Ramos (cell line): ENCODE measurements at regions not wholly inside any gene's neighbourhood (a gene's known extent, or its start where the extent isn't known, plus 50 kb on each side); places are given as distances from the start of the nearest gene placed in this dataset.
"Not testable (repeated sequence)": the region's sequence is repeated elsewhere in the genome, so short reads cannot be mapped to it uniquely, and the experiment has no call there.

Experiments
- in situ Hi-C: fragments of 300-500 bp; cut with MboI; formaldehyde crosslinking; loops from one replicate; pipeline ENCODE4 v1.14.3; 2022; ENCODE audit warnings: low sequenced_read_pairs; ENCODE audit not compliant: unreplicated experiment

DNA sequence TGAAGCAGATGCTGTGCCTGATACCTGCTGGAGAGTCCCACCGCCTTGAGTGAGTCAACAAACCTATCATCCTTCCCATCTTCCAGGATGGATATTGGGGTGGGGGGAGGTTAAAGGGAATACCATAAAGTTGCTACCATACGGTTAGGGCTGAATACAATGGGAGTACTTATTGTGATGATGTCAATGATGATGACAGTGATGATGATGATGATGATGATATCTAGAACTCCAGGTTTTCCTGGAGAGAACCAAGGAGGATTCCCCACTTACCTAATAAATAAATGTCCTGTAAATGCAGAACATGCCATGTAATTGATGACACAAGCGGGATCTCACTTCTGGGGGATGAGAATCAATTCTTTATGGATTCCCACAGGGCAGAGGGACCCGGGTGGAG is 370.9 kb downstream of the BCL2L11 start:
- in situ Hi-C loops: loop anchor here (25.0 kb wide), 1 partner anchor 221 kb away; no protein-coding TSS in a partner anchor

DNA sequence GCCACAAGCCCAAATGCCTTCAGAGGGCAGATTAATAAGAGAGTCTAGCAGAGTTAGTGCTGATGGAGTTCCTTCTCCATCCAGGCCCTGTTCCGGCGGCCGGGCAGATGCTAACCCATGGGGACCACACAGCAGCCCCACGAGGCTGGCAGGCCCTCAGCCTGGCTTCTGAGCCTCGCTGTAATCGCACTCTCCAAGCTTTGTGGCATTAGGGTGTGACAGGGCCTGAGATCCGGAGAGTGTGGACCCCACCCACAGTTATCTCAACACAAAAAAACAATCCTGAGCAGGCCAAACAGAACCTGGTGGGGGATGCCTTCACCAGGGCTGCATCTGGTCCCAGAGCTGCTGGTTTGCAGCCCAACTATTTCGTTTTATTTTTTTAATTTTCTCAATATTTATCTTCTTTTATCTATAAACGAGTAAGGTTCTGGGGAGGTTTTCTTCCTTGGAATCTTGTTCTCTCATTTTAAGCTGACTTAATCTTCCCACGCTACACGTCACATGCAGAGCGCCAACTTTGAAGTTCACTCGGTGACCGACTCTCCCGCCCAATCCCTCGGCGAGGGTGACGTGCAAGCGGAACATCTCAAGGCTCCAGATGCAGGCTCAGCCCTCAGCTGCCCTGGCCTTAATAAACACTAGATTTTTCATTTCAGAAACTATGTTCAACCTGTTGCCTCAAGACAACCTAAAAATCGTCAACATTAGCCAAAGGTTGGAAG is 372.4 kb downstream of the BCL2L11 start:
- in situ Hi-C loops: loop anchor here (25.0 kb wide), 1 partner anchor 219 kb away; no protein-coding TSS in a partner anchor

DNA sequence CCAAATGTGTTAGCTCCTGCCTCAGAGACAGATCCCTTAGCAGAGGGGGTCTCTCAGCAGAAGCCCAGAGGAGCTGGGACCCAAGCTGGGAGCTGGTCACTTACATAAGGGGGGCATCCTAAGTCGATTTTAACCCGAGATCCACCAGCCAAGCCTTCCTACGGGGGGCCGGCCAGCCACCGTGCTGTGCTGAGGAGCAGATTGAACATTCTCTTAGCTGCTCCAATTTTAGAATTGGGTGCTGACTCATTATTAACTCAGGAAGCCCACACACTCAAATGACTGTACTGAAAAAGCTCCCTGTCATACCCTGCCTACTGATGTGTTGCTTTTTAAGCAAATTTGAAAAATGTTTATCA is 373.0 kb downstream of the BCL2L11 start:
- in situ Hi-C loops: loop anchor here (25.0 kb wide), 1 partner anchor 219 kb away; no protein-coding TSS in a partner anchor

DNA sequence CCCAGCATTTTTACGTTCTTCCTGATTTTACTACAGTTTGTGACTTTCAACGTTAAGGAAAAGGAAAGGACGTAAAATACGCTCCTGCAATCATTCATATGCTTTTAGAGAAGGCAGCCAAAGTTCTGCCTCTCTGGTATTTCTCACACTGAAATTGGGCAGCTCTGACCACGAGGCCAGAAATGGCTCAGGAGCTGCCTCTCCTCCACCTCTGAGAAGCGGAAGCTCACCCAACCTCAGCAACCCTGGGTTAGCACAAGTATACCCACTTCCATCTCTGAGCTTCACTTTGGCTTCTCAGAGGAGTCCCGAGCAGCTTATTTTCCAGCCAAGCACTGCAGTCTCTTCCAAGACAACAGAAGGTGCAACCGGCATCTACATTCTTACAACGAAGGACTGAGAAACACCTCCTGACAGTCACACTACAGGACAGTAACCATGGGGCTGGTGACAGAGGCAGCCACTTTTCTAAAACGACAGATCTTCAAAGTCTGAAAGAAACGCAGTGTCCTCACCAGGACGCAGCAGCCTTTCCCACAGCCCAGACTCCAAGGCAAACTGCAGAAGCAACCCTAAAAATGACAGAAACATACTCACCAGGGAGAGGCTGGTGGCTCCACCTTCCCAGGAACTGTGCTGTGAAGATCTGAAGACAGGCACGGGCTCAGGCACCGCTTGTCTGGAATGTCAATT is 373.7 kb downstream of the BCL2L11 start:
- in situ Hi-C loops: loop anchor here (25.0 kb wide), 1 partner anchor 218 kb away; no protein-coding TSS in a partner anchor

DNA sequence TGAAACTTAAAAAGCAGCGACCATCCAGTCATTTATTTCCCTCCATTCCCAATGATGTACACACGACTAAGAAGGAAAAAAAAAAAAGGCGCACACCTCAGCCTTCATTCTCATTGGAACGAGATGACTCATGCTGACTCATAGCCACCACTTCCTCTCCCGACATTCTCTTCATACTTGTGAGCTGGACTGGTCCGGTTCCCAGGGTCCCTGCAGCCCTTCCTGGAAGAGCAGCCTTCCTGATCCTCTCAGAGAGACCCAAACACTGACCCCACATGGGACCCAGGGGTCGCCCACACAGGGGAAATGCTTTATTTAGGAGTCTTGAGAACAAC is 374.2 kb downstream of the BCL2L11 start:
- in situ Hi-C loops: loop anchor here (25.0 kb wide), 1 partner anchor 217 kb away; no protein-coding TSS in a partner anchor

DNA sequence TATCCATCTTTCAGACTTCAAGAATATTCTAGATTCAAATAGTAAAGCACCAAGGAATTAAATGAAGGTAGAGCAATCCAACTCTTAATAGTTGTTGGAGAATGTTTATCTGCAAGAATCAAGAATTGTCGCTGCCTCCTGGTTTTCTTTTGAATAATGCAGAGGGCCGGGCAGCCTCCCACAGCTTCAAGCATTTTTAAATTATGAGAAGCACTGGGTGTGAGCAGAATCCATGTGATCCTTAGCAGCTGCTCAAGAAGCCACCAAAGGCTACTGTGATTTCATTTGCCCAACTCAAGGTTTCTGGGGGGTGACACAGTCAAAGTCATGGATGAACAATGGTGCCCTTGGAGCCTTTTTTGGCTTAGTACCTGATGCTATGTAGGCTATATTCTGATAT is 374.9 kb downstream of the BCL2L11 start:
- in situ Hi-C loops: loop anchor here (25.0 kb wide), 1 partner anchor 217 kb away; no protein-coding TSS in a partner anchor

DNA sequence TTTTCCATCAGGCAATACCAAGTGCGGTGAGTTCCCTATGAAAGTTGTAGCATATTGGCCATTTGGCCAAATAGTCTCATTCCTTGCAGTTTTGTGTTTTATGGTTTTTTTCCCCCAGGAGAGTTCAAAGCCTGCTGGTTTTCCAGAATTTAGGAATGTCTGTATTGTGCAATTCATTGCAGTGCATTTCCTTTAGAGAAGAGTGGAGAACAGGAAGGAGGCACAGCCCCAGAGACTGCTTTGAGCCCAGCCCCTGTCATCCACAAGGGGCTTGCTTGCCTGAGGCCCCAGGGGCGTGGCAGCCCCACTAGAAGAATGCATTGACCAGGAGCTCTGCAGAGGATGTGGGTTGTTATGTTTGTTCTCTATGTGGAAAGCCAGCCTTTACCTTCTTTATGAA is 375.5 kb downstream of the BCL2L11 start:
- in situ Hi-C loops: loop anchor here (25.0 kb wide), 1 partner anchor 216 kb away; no protein-coding TSS in a partner anchor

DNA sequence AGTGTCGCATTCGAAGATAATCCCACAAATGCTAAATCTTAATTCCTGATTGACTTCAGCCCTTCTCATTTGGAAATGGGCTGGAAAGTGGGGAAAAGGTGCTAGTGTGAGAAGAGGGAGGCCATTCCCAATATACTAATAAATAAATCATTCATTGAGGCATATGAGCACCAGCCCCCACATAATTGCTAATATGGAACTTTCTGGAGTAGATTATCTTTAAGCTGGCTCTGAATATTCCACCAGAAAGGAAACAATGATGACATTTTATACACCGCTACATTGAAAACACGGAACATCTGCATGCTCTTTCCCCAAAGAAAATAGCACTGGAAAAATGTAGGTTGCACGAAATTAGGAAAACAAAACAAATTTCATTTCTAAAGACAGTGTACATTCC is 376.1 kb downstream of the BCL2L11 start:
- in situ Hi-C loops: loop anchor here (25.0 kb wide), 1 partner anchor 215 kb away; no protein-coding TSS in a partner anchor

DNA sequence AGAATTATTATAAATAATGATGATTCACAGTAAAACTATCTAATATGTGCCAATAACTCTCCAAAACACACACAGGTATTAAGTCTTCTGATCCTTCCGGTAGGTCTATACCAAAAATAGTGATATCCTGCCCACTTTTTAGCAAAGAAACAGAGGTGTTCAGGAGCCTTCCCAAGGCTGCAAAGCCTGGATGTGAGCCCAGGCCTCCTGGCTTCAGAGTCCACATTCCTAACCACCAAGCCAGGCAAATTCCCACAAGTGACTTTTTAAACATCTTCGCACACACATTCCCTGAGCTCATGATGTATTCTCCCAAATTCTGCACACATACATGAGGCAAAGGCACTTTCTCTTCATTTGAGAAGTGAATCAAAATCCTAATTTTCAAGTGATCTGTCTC is 376.6 kb downstream of the BCL2L11 start:
- in situ Hi-C loops: loop anchor here (25.0 kb wide), 1 partner anchor 215 kb away; no protein-coding TSS in a partner anchor

DNA sequence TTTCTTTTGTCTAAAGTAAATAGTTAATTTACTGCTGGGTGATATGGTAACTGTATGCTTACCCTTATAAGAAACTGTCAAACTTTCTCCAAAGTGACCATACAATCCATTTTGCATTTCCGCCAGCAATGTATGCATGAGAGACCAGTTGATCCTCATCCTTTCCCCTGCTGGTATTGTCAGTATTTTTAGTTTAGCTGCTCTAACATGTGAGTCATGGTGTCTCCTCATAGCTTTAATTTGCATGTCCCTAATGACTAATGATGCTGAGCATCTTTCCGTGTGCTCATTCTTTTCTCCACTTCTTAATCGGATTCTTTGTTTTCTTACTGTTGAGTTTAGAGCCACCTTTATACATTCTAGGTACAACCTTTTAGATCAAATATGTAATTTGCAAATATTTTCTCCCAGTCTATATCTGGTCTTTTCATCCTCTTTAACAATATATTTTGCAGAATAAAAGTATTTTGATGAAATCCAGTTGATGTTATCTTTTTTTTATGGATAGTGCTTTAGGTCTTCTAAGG is 379.9 kb downstream of the BCL2L11 start:
- in situ Hi-C loops: not testable (repeated sequence)

DNA sequence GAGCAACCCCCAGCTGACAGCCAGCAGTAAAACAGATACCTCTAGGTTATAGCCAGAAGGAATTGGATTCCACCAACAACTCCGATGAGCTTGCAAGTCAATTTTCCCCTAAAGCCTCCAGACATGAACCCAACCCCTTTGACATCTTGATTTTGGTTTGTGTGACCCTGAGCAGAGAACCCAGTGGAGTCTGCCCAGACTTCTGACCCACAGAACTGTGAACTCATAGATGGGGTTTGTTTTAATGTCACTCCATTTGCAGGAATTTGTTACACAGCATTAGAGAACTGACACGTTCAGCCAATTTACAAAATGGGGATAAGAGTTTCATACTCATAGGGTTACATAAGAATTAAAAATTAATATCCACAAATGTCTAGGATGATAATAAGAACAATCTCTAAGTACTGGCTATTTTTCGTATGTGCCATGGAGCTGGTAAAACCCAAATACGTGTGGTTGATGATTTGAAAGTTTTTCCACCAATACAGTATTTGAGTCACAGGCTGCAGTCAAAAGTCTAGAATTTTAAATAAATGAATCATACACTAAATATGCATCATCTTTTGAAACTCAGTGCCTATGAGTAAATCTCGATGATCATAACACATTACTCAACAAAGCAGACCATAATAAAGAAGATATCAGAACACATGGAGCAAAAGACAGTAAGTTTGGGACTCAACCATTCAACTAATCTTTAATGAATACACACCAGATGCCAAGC is 380.0 kb downstream of the ANAPC1 start:
- in situ Hi-C loops: not testable (repeated sequence)

DNA sequence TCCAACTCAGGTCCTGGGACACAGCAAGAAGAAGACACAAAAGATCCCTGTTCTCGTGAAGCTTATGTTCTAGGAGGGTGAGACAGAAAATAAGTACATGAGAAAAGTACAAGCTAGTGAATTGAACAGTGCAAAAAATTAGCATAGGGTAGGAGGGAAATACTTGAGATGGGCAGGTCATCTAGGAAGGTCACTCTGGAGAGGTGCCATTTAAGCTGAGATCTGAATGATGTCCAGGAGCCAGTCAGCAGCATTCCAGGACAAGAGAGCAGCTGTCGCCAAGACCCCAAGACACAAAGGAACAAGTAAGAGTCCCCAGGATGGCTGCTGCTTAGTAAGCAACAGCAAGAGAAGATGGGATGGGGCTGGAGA is 379.4 kb downstream of the ANAPC1 start:
- in situ Hi-C loops: not testable (repeated sequence)

DNA sequence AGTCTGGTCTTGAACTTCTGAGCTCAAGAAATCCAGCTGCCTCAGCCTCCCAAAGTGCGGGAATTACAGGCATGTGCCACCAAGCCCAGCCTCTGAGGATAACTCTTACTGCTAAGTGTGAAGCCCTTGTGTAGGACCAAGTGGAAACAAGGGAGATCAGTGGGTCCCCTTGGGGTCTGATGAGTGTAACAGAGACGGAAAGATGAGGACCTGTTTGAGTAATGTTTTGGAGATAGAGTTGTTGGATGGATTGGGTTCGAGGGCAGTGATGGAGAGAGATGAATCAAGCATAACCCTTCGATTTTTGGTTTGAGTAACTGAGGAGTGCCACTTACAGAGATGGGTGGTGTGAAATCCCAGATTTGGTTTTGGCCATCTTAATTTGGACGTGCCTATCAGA is 378.7 kb downstream of the ANAPC1 start:
- in situ Hi-C loops: not testable (repeated sequence)

DNA sequence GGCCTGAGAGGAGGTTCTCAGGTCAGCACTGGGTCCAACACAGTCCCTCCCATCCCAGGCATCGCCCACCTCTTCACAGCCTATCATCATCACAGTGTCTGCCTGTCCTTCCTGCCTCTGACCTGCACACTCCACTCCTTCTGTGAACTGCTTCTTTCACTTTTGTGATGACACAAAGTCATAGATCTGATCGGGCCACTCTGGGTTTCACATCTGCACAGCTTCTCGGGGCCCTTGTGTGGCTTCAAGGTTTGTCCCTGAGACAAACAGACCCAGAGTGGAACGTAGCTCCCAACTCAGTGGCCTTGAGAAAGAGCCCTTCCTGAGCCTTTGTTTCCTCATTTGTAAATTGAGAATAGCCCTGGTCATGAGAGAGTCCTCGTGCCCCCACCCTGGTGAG is 377.1 kb downstream of the ANAPC1 start:
- in situ Hi-C loops: not testable (repeated sequence)

DNA sequence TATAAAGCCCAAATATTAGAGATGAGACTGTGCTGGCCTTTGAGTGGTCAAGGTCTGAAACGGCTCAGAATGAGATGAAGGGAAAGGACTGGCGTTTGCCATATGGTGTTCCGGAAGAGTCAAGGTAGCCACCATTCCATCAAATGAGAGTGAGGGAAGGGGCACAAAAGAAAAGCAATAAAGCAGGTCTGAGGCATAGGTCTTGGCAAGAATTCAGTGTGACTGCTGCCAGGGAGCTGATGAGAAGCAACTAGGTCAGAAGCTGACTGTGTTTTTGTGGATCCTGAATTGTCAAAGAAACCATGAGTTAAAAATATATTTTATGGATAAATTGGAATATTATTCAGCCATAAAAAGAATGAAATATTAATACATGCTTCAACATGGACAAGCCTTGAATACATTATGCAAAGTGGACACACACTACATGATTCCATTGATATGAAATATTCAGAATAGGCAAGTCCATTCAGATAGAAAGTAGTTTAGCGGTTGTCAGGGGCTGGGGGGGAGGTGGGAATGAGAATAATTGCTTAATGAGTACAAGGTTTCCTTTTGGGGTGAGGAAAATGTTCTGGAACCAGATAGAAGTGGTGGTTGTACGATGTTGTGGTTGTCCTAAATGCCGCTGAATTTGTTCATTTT is 374.6 kb downstream of the ANAPC1 start:
- in situ Hi-C loops: not testable (repeated sequence)

DNA sequence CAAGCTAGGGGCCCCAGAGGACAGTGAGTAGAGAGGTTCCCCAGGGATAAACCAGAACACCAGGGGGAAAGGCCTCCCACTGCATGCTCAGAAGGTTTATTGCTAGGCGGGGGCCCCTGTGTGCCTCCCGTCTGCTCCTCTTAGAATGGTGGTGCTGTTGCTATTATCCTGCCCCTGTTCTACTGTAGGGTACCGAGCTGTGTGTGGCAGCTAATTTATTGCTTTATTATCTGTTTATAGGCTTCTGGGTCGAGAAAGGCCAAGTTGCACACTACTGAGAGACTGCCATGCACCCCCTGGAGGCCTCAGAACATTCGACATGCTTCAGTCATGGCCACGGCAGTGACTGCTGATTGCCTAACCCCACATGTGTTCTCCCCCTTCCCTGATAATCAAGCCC is 373.6 kb downstream of the ANAPC1 start:
- in situ Hi-C loops: not testable (repeated sequence)

DNA sequence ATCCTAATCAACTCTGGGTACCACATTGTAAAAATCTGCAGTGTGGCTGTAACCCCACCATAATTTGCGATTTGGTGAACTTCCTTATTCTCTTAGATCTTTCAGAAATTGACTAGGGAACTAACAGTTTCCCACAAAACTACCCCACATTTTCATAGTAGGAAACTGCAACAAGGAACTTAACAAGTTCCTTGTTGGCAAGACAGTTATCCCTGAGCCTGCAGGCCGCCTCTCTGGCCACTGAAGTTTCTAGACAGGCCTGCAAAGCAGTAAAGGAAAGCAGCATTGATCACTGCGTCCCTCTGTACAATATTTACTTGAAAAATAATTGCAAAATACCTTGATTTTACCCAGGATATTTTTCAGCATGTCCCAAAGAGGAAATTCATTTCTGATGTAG is 372.9 kb downstream of the ANAPC1 start:
- in situ Hi-C loops: not testable (repeated sequence)

DNA sequence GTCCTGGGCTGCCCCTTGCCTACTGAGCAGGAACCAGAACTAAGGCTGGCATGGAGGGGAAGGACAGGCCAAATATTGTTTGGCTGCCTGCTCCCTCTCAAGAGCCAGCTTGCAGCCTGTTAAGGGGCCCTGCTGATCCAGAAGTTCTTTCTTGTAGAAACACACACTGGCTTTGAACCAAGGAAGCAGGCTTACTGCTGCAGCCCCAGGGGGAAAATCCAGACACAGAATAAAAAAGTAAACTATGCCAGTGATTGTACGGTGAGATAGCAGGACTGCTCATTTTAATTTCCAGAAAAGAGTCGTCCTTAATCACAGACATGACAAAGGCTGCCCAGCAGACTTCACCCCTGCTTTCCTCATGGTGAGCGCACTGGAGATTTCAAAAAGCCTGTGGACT is 371.6 kb downstream of the ANAPC1 start:
- in situ Hi-C loops: not testable (repeated sequence)

DNA sequence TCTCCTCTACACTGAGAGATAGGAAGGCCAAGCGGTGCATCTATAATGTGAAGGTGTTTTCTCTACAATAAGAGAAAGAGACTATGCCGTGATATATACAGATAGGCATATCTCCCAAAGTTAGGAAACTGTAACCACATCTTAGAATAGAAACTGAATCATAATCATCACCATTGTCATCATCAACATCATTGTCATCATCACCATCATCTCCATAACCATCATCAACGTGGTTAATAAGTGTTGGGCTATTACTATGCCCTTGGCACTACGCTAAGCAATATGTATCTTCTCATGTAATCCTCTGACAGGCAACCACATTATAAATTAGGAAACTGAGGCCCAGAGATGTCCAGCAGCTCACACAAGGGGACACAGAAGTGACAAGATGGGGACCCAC is 369.9 kb downstream of the ANAPC1 start:
- in situ Hi-C loops: not testable (repeated sequence)

DNA sequence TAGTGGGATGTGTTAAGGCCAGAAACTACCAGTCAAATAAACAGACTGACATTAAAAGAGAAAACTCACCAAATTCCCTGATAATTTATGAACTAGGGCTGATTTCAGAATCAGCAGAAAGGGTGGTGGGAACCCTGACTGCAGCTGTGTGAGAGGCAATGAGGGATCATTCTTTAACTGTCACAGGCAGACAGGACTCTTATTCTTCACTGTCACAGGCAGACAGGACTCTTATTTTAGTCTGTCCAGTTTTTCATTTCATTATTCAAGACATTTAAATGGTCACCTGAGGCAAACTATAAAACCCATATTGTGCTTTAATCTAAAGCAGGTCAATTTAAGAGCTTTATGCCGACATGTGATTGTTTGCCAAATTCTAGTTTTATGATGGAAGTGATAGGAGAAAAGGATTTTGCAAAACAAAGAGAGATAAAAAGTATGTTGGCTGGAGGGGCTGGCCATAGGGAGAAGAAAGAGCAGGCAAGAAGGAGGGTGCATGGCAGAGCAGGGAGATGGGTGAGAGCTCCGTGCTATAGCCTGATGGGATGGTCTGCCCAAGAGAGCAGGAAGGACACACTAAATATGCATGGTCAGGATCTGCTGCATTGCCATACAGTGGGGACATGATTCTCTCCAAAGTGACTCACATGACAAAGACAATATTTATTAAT is 366.8 kb downstream of the ANAPC1 start:
- in situ Hi-C loops: not testable (repeated sequence)
